GM12878 (cell line): ENCODE measurements at regions not wholly inside any gene's neighbourhood (a gene's known extent, or its start where the extent isn't known, plus 50 kb on each side); places are given as distances from the start of the nearest gene placed in this dataset.

Experiments
- ATAC-seq: fragments of 200-7000 bp; cut with Tn5 transposase; 3 replicates; pipeline ENCODE4 v1.9.1; 2020; ENCODE audit warnings: mild to moderate bottlenecking, moderate library complexity
- BruUV-seq: library from RNA; stranded (reverse); fragments of 400-500 nt; replicated peaks from 2 replicates; lab custom pipeline; 2021; lab: Mats Ljungman, UMichigan
- CTCF ChIA-PET: fragments of 300-600 bp; sonication (Branson Sonifier 250); formaldehyde crosslinking; extraction: SDS; loops from one replicate; lab custom pipeline; 2021; ENCODE audit warnings: inconsistent platforms; lab: Yijun Ruan, JAX
- POLR2A ChIA-PET: fragments of 350-600 bp; formaldehyde crosslinking; extraction: SDS; loops from one replicate; lab custom pipeline; 2021; ENCODE audit warnings: inconsistent platforms; lab: Charles Lee
- RAD21 ChIA-PET: fragments of 300-600 bp; sonication (Branson Sonifier 250); formaldehyde crosslinking; loops from one replicate; lab custom pipeline; 2023; ENCODE audit warnings: antibody characterized with exemption; ENCODE audit not compliant: unreplicated experiment; lab: Charles Lee
- SMC1A ChIA-PET: fragments of 300-600 bp; sonication (Branson Sonifier 250); formaldehyde crosslinking; loops from one replicate; lab custom pipeline; 2023; ENCODE audit not compliant: unreplicated experiment, uncharacterized antibody; lab: Charles Lee
- DNase-seq: peaks from one replicate; pipeline ENCODE4 v3.0.0-alpha.2; 2011; ENCODE audit warnings: low read depth, low spot score
- FAIRE-seq: peaks from 3 replicates; lab custom pipeline; 2011; peaks lifted over from hg19 to GRCh38; lab: Jason Lieb, UNC
- H2AFZ ChIP-seq: 2 replicates; pipeline ENCODE4 v1.6.0; 2011; ENCODE audit warnings: low read depth, low read length, control low read depth; ENCODE audit not compliant: control insufficient read depth
- H3K27ac ChIP-seq: 2 replicates; pipeline ENCODE4 v1.5.1; 2011; ENCODE audit warnings: control low read depth; ENCODE audit not compliant: control insufficient read depth, insufficient read depth
- H3K27me3 ChIP-seq, 2 experiments: replicated peaks in 1 of 2; 2 replicates each; pipeline versions ENCODE4 v1.6.0 to v1.6.1; 2011; ENCODE audit warnings: low read length in 1 of 2; ENCODE audit not compliant: control insufficient read depth in 2 of 2, insufficient read depth in 2 of 2
- H3K36me3 ChIP-seq, 2 experiments: 2 replicates each; pipeline ENCODE4 v1.5.1; 2011; ENCODE audit warnings: low read length in 1 of 2; ENCODE audit not compliant: control insufficient read depth in 2 of 2, insufficient read depth in 2 of 2
- H3K4me1 ChIP-seq: 2 replicates; pipeline ENCODE4 v1.6.1; 2011; ENCODE audit warnings: mild to moderate bottlenecking, low read length, moderate library complexity, mixed read lengths; ENCODE audit not compliant: control insufficient read depth, insufficient read depth
- H3K4me2 ChIP-seq: 2 replicates; pipeline ENCODE4 v1.6.0; 2011; ENCODE audit warnings: control low read depth; ENCODE audit not compliant: control insufficient read depth, insufficient read depth
- H3K4me3 ChIP-seq: fragments of 200-600 bp; sonication (generic); 2 replicates; pipeline ENCODE4 v1.5.1; 2016
- H3K79me2 ChIP-seq: 2 replicates; pipeline ENCODE4 v1.6.0; 2011; ENCODE audit warnings: low read length; ENCODE audit not compliant: control insufficient read depth, insufficient read depth
- H3K9ac ChIP-seq: 2 replicates; pipeline ENCODE4 v1.8.0; 2011; ENCODE audit warnings: low read length, control low read depth, mixed read lengths; ENCODE audit not compliant: control insufficient read depth, insufficient read depth
- H3K9me3 ChIP-seq: replicated peaks from 3 replicates; pipeline ENCODE4 v1.5.1; 2011; ENCODE audit warnings: mild to moderate bottlenecking, low read length; ENCODE audit not compliant: control insufficient read depth, insufficient read depth
- H4K20me1 ChIP-seq: 2 replicates; pipeline ENCODE4 v1.6.0; 2011; ENCODE audit not compliant: control insufficient read depth, insufficient read depth
- ASH2L ChIP-seq: fragments of 300-600, 200-600 bp; sonication (generic); IDR thresholded peaks from 2 replicates; pipeline ENCODE4 v1.6.1; 2017; ENCODE audit warnings: low read depth, mild to moderate bottlenecking, borderline replicate concordance
- DPF2 ChIP-seq: fragments of 450-650 bp; IDR thresholded peaks from 2 replicates; pipeline ENCODE4 v1.6.1; 2017; ENCODE audit warnings: mild to moderate bottlenecking
- IRF5 ChIP-seq: fragments of 450-650 bp; IDR thresholded peaks from 2 replicates; pipeline ENCODE4 v1.6.1; 2017; ENCODE audit warnings: borderline replicate concordance
- LARP7 ChIP-seq: fragments of 450-650 bp; IDR thresholded peaks from 2 replicates; pipeline ENCODE4 v1.6.1; 2017; ENCODE audit warnings: mild to moderate bottlenecking
- POLR2A ChIP-seq: IDR thresholded peaks from 2 replicates; pipeline ENCODE4 v1.6.1; 2011; ENCODE audit warnings: low read depth, mild to moderate bottlenecking, low read length
- POU2F2 ChIP-seq: IDR thresholded peaks from 3 replicates; pipeline ENCODE4 v1.6.1; 2011; ENCODE audit warnings: low read depth, mild to moderate bottlenecking, low read length, borderline replicate concordance
- SIN3A ChIP-seq: IDR thresholded peaks from 2 replicates; pipeline ENCODE4 v1.6.1; 2012; ENCODE audit warnings: low read depth, low read length, improper control_type of control experiment
- TARDBP ChIP-seq: IDR thresholded peaks from 2 replicates; pipeline ENCODE4 v1.6.1; 2016; ENCODE audit warnings: borderline replicate concordance
- TCF7 ChIP-seq: IDR thresholded peaks from 2 replicates; pipeline ENCODE4 v1.6.1; 2014; ENCODE audit warnings: antibody characterized with exemption, borderline replicate concordance
- ZNF207 ChIP-seq: fragments of 450-650 bp; IDR thresholded peaks from 2 replicates; pipeline ENCODE4 v1.6.1; 2014; ENCODE audit warnings: antibody characterized with exemption, mild to moderate bottlenecking, borderline replicate concordance
- ZNF384 ChIP-seq: IDR thresholded peaks from 2 replicates; pipeline ENCODE4 v1.6.1; 2012; ENCODE audit warnings: low read depth, mild to moderate bottlenecking, low read length, improper control_type of control experiment, borderline replicate concordance
- WGBS: methylation state at CpG from one replicate; pipeline ENCODE4 v1.1.6; 2016; ENCODE audit warnings: low lambda C conversion rate; ENCODE audit not compliant: insufficient replicate concordance, insufficient coverage; ENCODE audit errors: missing lambda C conversion rate; 5-methylcytosine and 5-hydroxymethylcytosine counted together
- in situ Hi-C: fragments of 300-500 bp; cut with MboI; formaldehyde crosslinking; loops from 9 replicates; pipeline ENCODE4 v1.14.3; 2018; ENCODE audit warnings: mixed read lengths
- intact Hi-C: fragments of 100-400 bp; cut with micrococcal nuclease; formaldehyde crosslinking; loops from one replicate; pipeline ENCODE4 v1.14.2; 2022; ENCODE audit not compliant: unreplicated experiment
- TF ChIP-seq, protein P1 (sequence below): IDR thresholded peaks from 2 replicates; pipeline ENCODE4 v1.6.1; 2012; ENCODE audit warnings: low read depth, low read length, improper control_type of control experiment

DNA sequence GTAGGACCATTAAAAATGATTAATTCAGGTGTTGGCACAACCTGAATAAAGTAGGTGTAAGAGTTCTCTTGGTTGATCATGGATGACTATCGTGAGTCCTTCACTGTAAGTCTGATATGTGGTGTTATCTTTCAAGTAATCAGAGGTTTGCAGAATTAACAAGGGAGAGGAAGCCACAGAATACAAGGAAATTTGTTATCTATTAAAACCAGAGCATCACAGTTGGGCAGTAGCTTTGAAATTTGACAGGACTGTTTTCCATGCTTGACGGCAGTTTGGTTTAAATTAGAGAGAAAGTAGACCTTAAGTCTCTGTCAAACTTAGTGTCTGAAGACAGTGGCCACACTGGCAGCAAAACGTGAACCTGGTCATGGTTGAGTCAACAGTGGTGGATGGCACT lies 139.5 kb upstream of the KCNK2 start:
- 16% methylated on average over 3 of the region's 3 CpGs for WGBS
- no peak overlapping the region for H3K4me2 ChIP-seq
- H3K27ac ChIP-seq: no peak overlapping the region
- no peaks in the 10 kb centered on the region for H3K4me1 ChIP-seq
- POLR2A ChIA-PET: no interaction called here
- DNase-seq: no peak
- CTCF ChIA-PET: no interaction called here
- no peak for ATAC-seq
- RAD21 ChIA-PET: no interaction called here
- TF ChIP-seq DPF2 (no peak), IRF5 (no peak), TARDBP (no peak), ZNF207 (no peak), TCF7 (no peak), ASH2L (no peak), POU2F2 (no peak), SIN3A (no peak), LARP7 (no peak), ZNF384 (no peak), POLR2A (no peak)
- TF ChIP-seq, protein P1, sequence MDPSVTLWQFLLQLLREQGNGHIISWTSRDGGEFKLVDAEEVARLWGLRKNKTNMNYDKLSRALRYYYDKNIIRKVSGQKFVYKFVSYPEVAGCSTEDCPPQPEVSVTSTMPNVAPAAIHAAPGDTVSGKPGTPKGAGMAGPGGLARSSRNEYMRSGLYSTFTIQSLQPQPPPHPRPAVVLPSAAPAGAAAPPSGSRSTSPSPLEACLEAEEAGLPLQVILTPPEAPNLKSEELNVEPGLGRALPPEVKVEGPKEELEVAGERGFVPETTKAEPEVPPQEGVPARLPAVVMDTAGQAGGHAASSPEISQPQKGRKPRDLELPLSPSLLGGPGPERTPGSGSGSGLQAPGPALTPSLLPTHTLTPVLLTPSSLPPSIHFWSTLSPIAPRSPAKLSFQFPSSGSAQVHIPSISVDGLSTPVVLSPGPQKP: no peak
- no peak overlapping the region for H2AFZ ChIP-seq
- H4K20me1 ChIP-seq: no peaks in the 10 kb centered on the region
- in situ Hi-C loops: no loop called here
- no peak for FAIRE-seq
- no peak overlapping the region for H3K4me3 ChIP-seq
- no peaks in the 10 kb centered on the region for H3K36me3 ChIP-seq
- no peak overlapping the region for H3K9ac ChIP-seq
- no peaks in the 10 kb centered on the region for H3K79me2 ChIP-seq
- BruUV-seq: no TSS peak
- SMC1A ChIA-PET: no interaction called here
- H3K27me3 ChIP-seq: no peaks in the 10 kb centered on the region
- intact Hi-C loops: no loop called here
- H3K9me3 ChIP-seq: no peaks in the 10 kb centered on the region
